K562 (cell line): ENCODE measurements at regions not wholly inside any gene's neighbourhood (a gene's known extent, or its start where the extent isn't known, plus 50 kb on each side); places are given as distances from the start of the nearest gene placed in this dataset.

Source experiments
- ATAC-seq: fragments of 200-7000 bp; cut with Tn5 transposase; 3 replicates; pipeline ENCODE4 v1.9.1; 2020; ENCODE audit warnings: moderate library complexity
- BruUV-seq: library from RNA; stranded (reverse); fragments of 400-500 nt; replicated peaks from 2 replicates; lab custom pipeline; 2021; lab: Mats Ljungman, UMichigan
- CTCF ChIA-PET: fragments of 300-600 bp; formaldehyde crosslinking; extraction: SDS; loops from one replicate; lab custom pipeline; 2021; ENCODE audit warnings: low intra/inter-chr PET ratio; lab: Yijun Ruan, JAX
- POLR2A ChIA-PET: fragments of 300-600, 350-650 bp; sonication (Branson Sonifier 250); formaldehyde crosslinking; extraction: SDS; loops from one replicate; lab custom pipeline; 2021; ENCODE audit warnings: antibody characterized with exemption, inconsistent platforms; lab: Yijun Ruan, JAX
- DNase-seq, 4 experiments: peaks; one replicate each; pipeline versions ENCODE4 v3.0.0 to v3.0.0-alpha.2; 2011 to 2018; ENCODE audit warnings: low spot score in 3 of 4, mixed read lengths in 3 of 4; ENCODE audit errors: extremely low read depth in 1 of 4
- FAIRE-seq: peaks from 2 replicates; lab custom pipeline; 2011; peaks lifted over from hg19 to GRCh38; lab: Jason Lieb, UNC
- H2AFZ ChIP-seq: 2 replicates; pipeline ENCODE4 v1.6.0; 2011; ENCODE audit warnings: low read depth, low read length, control low read depth, inconsistent platforms
- H3K27ac ChIP-seq: fragments of 200-600 bp; 3 replicates; pipeline ENCODE4 v1.8.0; 2011; ENCODE audit warnings: low read depth, mild to moderate bottlenecking, control low read depth, inconsistent platforms, low read length, moderate library complexity, mixed read lengths; ENCODE audit errors: extremely low read depth
- H3K27me3 ChIP-seq, 2 experiments: fragments of 300-600 bp in 1 of 2; 2 replicates in 1 of 2; 3 replicates in 1 of 2; pipeline versions ENCODE4 v1.6.0 to v1.8.0; 2011; ENCODE audit warnings: inconsistent platforms in 2 of 2, low read length in 2 of 2, mild to moderate bottlenecking in 1 of 2, mixed read lengths in 1 of 2, moderate library complexity in 1 of 2; ENCODE audit not compliant: control insufficient read depth in 2 of 2, insufficient read depth in 2 of 2
- H3K36me3 ChIP-seq: fragments of 300-600 bp; 3 replicates; pipeline ENCODE4 v1.8.0; 2011; ENCODE audit warnings: mild to moderate bottlenecking, low read length, inconsistent platforms; ENCODE audit not compliant: control insufficient read depth, insufficient read depth
- H3K4me1 ChIP-seq, 2 experiments: fragments of 200-600 bp in 1 of 2; replicated peaks in 1 of 2; 2 replicates in 1 of 2; 3 replicates in 1 of 2; pipeline versions ENCODE4 v1.5.1 to v1.8.0; 2011; ENCODE audit warnings: inconsistent platforms in 2 of 2, low read length in 2 of 2, mild to moderate bottlenecking in 1 of 2, mixed read lengths in 1 of 2, moderate library complexity in 1 of 2; ENCODE audit not compliant: control insufficient read depth in 2 of 2, insufficient read depth in 2 of 2
- H3K4me2 ChIP-seq: 2 replicates; pipeline ENCODE4 v1.6.1; 2011; ENCODE audit warnings: low read length, control low read depth, inconsistent platforms, mixed read lengths; ENCODE audit not compliant: insufficient read depth
- H3K4me3 ChIP-seq: fragments of 200-600 bp; sonication (generic), shearing (Covaris generic); 2 replicates; pipeline ENCODE4 v1.5.1; 2016; ENCODE audit warnings: control low read depth, inconsistent platforms
- H3K79me2 ChIP-seq: fragments of 200-600 bp; 3 replicates; pipeline ENCODE4 v1.8.0; 2011; ENCODE audit warnings: low read length, inconsistent platforms; ENCODE audit not compliant: control insufficient read depth, insufficient read depth
- H3K9ac ChIP-seq, 2 experiments: 2 replicates each; pipeline versions ENCODE4 v1.6.0 to v1.6.1; 2011; ENCODE audit warnings: low read depth in 2 of 2, low read length in 2 of 2, control low read depth in 1 of 2, inconsistent platforms in 1 of 2, mild to moderate bottlenecking in 1 of 2, mixed read lengths in 1 of 2; ENCODE audit not compliant: insufficient read depth in 1 of 2
- H3K9me1 ChIP-seq: one replicate; pipeline ENCODE4 v1.6.0; 2011; ENCODE audit warnings: inconsistent platforms, mild to moderate bottlenecking, low read length, moderate library complexity; ENCODE audit not compliant: control insufficient read depth, insufficient read depth
- H3K9me3 ChIP-seq: replicated peaks from 2 replicates; pipeline ENCODE4 v1.5.1; 2011; ENCODE audit warnings: low read depth, low read length, inconsistent platforms; ENCODE audit not compliant: control insufficient read depth, insufficient read depth
- H4K20me1 ChIP-seq: replicated peaks from 2 replicates; pipeline ENCODE4 v1.6.1; 2011; ENCODE audit warnings: low read length, inconsistent platforms, mixed read lengths; ENCODE audit not compliant: control insufficient read depth, insufficient read depth
- CCNT2 ChIP-seq: IDR thresholded peaks from 2 replicates; pipeline ENCODE4 v1.6.1; 2011; ENCODE audit warnings: borderline replicate concordance, low read depth, mild to moderate bottlenecking, moderate library complexity, mixed read lengths, low read length; ENCODE audit not compliant: insufficient read length; ENCODE audit errors: extremely low read depth
- SRSF1 ChIP-seq: fragments of 200-400 bp; formaldehyde crosslinking; IDR thresholded peaks from 2 replicates; pipeline ENCODE4 v1.6.1; 2017; ENCODE audit warnings: mild to moderate bottlenecking, low read depth, low read length, moderate library complexity
- WGBS: fragments of 100-300 bp; shearing (Covaris generic); methylation state at CpG from one replicate; pipeline ENCODE4 v1.1.6; 2016; ENCODE audit warnings: low coverage, mixed read lengths; ENCODE audit not compliant: insufficient coverage; ENCODE audit errors: missing lambda C conversion rate; 5-methylcytosine and 5-hydroxymethylcytosine counted together
- in situ Hi-C: fragments of 300-500 bp; cut with MboI; formaldehyde crosslinking; loops from 4 replicates; pipeline ENCODE4 v1.15.0; 2018; ENCODE audit warnings: inconsistent platforms, mixed read lengths
- intact Hi-C: fragments of 100-400 bp; cut with micrococcal nuclease; formaldehyde crosslinking; loops from 2 replicates; pipeline ENCODE4 v1.14.2; 2022

DNA sequence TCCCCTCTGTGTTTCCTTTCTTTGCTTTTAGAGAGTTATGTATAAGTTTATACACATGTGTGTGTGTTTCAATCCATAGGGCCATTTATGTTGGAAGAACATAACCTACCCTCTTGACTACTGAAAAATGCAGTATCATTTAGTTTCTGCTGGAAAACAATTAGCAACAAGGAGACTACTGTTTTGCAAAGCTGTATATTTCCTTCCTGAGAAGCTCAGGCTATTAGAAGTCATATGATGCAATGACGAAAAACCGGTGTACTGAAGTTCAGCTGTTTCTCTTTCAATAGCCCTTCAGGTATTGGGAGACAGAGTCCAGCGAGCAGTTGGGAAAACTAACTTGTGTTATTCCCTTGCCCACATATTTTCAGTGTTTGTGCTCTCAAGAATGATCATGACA, 447.7 kb upstream of the GYPC start:
- Histone ChIP-seq H4K20me1 (no peaks in the 10 kb centered on the region), H3K4me2 (no peak overlapping the region), H3K27me3 (no peaks in the 10 kb centered on the region), H3K9me3 (no peaks in the 10 kb centered on the region), H3K9ac (no peak overlapping the region), H2AFZ (no peak overlapping the region), H3K9me1 (no peaks in the 10 kb centered on the region), H3K4me3 (no peak overlapping the region), H3K27ac (no peak overlapping the region), H3K4me1 (no peaks in the 10 kb centered on the region), H3K36me3 (no peaks in the 10 kb centered on the region), H3K79me2 (no peaks in the 10 kb centered on the region)
- no peak for FAIRE-seq
- CTCF ChIA-PET = no interaction called here
- in situ Hi-C loops = no loop called here
- DNase-seq = no peak
- no peak for ATAC-seq
- no TSS peak for BruUV-seq
- intact Hi-C loops = no loop called here
- POLR2A ChIA-PET = no interaction called here
- no peak for TF ChIP-seq SRSF1
- WGBS = 5% methylated on average over 3 of the region's 3 CpGs

DNA sequence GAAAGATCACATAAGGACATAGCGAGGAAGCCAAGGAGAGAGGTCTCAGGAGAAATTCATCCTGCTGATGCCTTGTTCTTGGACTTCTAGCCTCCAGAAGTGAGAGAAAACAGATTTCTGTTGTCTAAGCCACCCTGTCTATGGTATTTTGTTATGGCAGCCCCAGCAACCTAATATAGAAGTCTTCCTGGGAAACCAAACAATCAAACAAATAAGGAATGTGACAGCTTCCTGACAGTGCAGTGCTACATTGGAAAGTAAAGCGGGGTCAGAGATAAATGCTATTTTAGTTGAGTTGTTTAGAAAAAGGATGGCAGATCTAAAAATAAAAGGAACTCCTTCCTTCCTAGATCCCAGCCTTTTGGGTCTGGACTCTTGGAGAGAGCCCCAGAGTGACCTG, 443.2 kb upstream of the GYPC start:
- ChIA-PET POLR2A (no interaction called here), CTCF (no interaction called here)
- no peak for ATAC-seq
- Histone ChIP-seq H3K27ac (no peak overlapping the region), H3K79me2 (no peaks in the 10 kb centered on the region), H3K4me2 (no peak overlapping the region), H3K27me3 (no peaks in the 10 kb centered on the region), H3K9me3 (no peaks in the 10 kb centered on the region), H3K9ac (no peak overlapping the region), H3K36me3 (no peaks in the 10 kb centered on the region), H4K20me1 (no peaks in the 10 kb centered on the region), H3K4me1 (no peaks in the 10 kb centered on the region), H2AFZ (no peak overlapping the region), H3K4me3 (no peak overlapping the region), H3K9me1 (no peaks in the 10 kb centered on the region)
- WGBS = 11% methylated on average over 2 of the region's 2 CpGs
- DNase-seq = no peak
- intact Hi-C loops = no loop called here
- BruUV-seq = no TSS peak
- in situ Hi-C loops = no loop called here
- no peak for FAIRE-seq
- no peak for TF ChIP-seq CCNT2
- TF ChIP-seq, all 486 proteins: peak for 0
